Astrocyte (in vitro differentiated cells and primary cell): ENCODE measurements at regions not wholly inside any gene's neighbourhood (a gene's known extent, or its start where the extent isn't known, plus 50 kb on each side); places are given as distances from the start of the nearest gene placed in this dataset.

Source experiments
- CTCF ChIP-seq: IDR thresholded peaks from 2 replicates; pipeline ENCODE4 v1.5.1; 2011; ENCODE audit warnings: low read depth, mild to moderate bottlenecking, inconsistent platforms, low read length, moderate library complexity; ENCODE audit not compliant: insufficient read depth
- EZH2 ChIP-seq: IDR thresholded peaks from 2 replicates; pipeline ENCODE4 v1.6.1; 2012; ENCODE audit warnings: mild to moderate bottlenecking, low read length, inconsistent platforms; ENCODE audit not compliant: insufficient read depth

- TF ChIP-seq CTCF (no peak), EZH2 (no peak)
Measured at GRCh38 chr10:29908962-29909361, 150.4 kb downstream of the JCAD start.
